Ishikawa (cell line): ENCODE measurements at regions not wholly inside any gene's neighbourhood (a gene's known extent, or its start where the extent isn't known, plus 50 kb on each side); places are given as distances from the start of the nearest gene placed in this dataset.

Experiments
- CEBPB ChIP-seq: IDR thresholded peaks from 2 replicates; pipeline ENCODE4 v1.6.1; 2012
- CREB1 ChIP-seq: IDR thresholded peaks from 2 replicates; pipeline ENCODE4 v1.6.1; 2012; ENCODE audit warnings: low read depth
- EGR1 ChIP-seq: IDR thresholded peaks from 2 replicates; pipeline ENCODE4 v1.6.1; 2012
- EP300 ChIP-seq: IDR thresholded peaks from 2 replicates; pipeline ENCODE4 v1.6.1; 2012; ENCODE audit warnings: borderline replicate concordance
- MAX ChIP-seq: IDR thresholded peaks from 2 replicates; pipeline ENCODE4 v1.6.1; 2012
- NFIC ChIP-seq: IDR thresholded peaks from 2 replicates; pipeline ENCODE4 v1.6.1; 2012
- RAD21 ChIP-seq: IDR thresholded peaks from 2 replicates; pipeline ENCODE4 v1.6.1; 2012; ENCODE audit warnings: low read depth
- REST ChIP-seq: IDR thresholded peaks from 2 replicates; pipeline ENCODE4 v1.6.1; 2012; ENCODE audit warnings: low read depth, mild to moderate bottlenecking
- TAF1 ChIP-seq: IDR thresholded peaks from 2 replicates; pipeline ENCODE4 v1.6.1; 2012; ENCODE audit warnings: low read depth, mild to moderate bottlenecking
- TCF12 ChIP-seq: IDR thresholded peaks from 2 replicates; pipeline ENCODE4 v1.6.1; 2012; ENCODE audit warnings: low read depth
- TEAD4 ChIP-seq: IDR thresholded peaks from 2 replicates; pipeline ENCODE4 v1.6.1; 2012
- YY1 ChIP-seq: IDR thresholded peaks from 2 replicates; pipeline ENCODE4 v1.6.1; 2012; ENCODE audit warnings: low read depth

GRCh38 chr11:15568440-15568839 is 453.7 kb downstream of the INSC start:
- no peak for TF ChIP-seq NFIC
- no peak for TF ChIP-seq MAX
- no peak for TF ChIP-seq RAD21
- no peak for TF ChIP-seq YY1
- no peak for TF ChIP-seq EP300
- TF ChIP-seq REST, result no peak
- no peak for TF ChIP-seq EGR1
- no peak for TF ChIP-seq TAF1
- TF ChIP-seq TCF12, result no peak
- TF ChIP-seq TEAD4, result no peak
- TF ChIP-seq CEBPB, result no peak
- no peak for TF ChIP-seq CREB1
